Activated CD4-positive, alpha-beta T cell treated with anti-CD3 and anti-CD28 coated beads for 48 hours (primary cell): ENCODE measurements at regions not wholly inside any gene's neighbourhood (a gene's known extent, or its start where the extent isn't known, plus 50 kb on each side); places are given as distances from the start of the nearest gene placed in this dataset.

Experiments
- DNase-seq: peaks from one replicate; pipeline ENCODE4 v3.0.0-alpha.2; 2020

- no peak for DNase-seq
Measured at GRCh38 chr2:16870491-16871076, 204.9 kb upstream of the CYRIA start.

- no peak for DNase-seq
Measured at GRCh38 chr2:16869711-16870110, 204.1 kb upstream of the CYRIA start.

- DNase-seq, result no peak
Measured at GRCh38 chr2:16862471-16862870, 196.8 kb upstream of the CYRIA start.

GRCh38 chr2:16861530-16861929, 195.9 kb upstream of the CYRIA start:
- no peak for DNase-seq

- DNase-seq, result no peak
Measured at GRCh38 chr2:16861111-16861510, 195.5 kb upstream of the CYRIA start.

- no peak for DNase-seq
Measured at GRCh38 chr2:16860627-16861026, 195.0 kb upstream of the CYRIA start.

- no peak for DNase-seq
Measured at GRCh38 chr2:16855183-16855582, 189.5 kb upstream of the CYRIA start.

- no peak for DNase-seq
Measured at GRCh38 chr2:16853088-16853487, 187.5 kb upstream of the CYRIA start.

- no peak for DNase-seq
Measured at GRCh38 chr2:16852651-16853050, 187.0 kb upstream of the CYRIA start.

- DNase-seq, result no peak
Measured at GRCh38 chr2:16851126-16851525, 185.5 kb upstream of the CYRIA start.

- DNase-seq, result no peak
Measured at GRCh38 chr2:16840496-16841172, 175.0 kb upstream of the CYRIA start.

GRCh38 chr2:16832910-16833309, 167.3 kb upstream of the CYRIA start:
- DNase-seq, result no peak

- DNase-seq, result no peak
Measured at GRCh38 chr2:16828828-16829160, 163.2 kb upstream of the CYRIA start.

- no peak for DNase-seq
Measured at GRCh38 chr2:16828044-16828827, 162.6 kb upstream of the CYRIA start.

- DNase-seq, result no peak
Measured at GRCh38 chr2:16824472-16824871, 158.8 kb upstream of the CYRIA start.

GRCh38 chr2:16821692-16822091, 156.1 kb upstream of the CYRIA start:
- DNase-seq, result no peak

GRCh38 chr2:16818203-16818556, 152.5 kb upstream of the CYRIA start:
- no peak for DNase-seq

GRCh38 chr2:16817305-16818202, 151.9 kb upstream of the CYRIA start:
- no peak for DNase-seq

- no peak for DNase-seq
Measured at GRCh38 chr2:16816522-16816921, 150.9 kb upstream of the CYRIA start.

GRCh38 chr2:16816016-16816415, 150.4 kb upstream of the CYRIA start:
- DNase-seq, result no peak

- no peak for DNase-seq
Measured at GRCh38 chr2:16813593-16813992, 148.0 kb upstream of the CYRIA start.

- no peak for DNase-seq
Measured at GRCh38 chr2:16798472-16798871, 132.8 kb upstream of the CYRIA start.

GRCh38 chr2:16791496-16791895, 125.9 kb upstream of the CYRIA start:
- no peak for DNase-seq
